ENCODE measurements at regions not wholly inside any gene's neighbourhood (a gene's known extent, or its start where the extent isn't known, plus 50 kb on each side); places are given as distances from the start of the nearest gene placed in this dataset.

DNA sequence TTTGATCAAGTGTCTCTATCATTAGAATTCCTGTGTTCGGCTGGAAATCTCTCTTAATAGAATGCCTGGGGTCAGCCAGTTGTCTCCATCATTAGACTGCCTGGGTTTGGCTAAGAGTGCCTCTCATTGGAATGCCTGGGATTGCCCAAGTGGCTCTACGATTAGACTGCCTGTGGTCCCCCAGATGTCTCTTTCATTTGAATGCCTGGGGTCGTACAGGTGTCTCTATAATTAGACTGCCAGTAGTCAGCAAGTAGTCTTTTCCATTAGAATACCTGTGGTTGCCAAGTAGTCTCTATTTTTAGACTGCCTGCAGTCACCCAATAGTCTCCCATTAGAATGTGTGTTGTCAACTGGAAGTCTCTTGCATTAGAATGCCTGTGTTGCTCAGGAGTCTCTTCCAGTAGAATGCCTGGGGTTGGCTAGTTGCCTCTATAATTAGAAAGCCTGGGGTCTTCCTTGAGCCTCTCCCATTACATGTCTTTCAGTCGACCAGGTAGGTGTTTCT is 1523.2 kb downstream of the UQCRFS1 start:
- no peak for DNase-seq (ENCODE audit: low read depth)

DNA sequence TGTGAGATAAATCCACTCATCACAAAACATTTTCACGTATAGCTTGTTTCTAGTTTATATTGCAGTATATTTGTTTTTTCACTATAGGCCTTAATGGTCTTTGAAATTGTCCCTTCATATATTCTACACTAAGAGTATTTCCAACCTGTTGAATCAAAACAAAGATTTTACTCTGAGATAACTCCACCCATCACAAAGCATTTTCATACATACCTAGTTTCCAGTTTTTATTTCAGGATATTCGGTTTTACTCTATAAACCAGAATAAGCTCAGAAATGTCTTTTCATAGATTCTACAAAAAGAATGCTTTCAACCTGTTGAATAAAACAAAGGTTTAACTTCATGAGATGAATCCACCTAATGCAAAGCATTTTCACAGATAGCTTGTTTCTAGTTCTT is 1528.7 kb downstream of the UQCRFS1 start:
- no peak for DNase-seq (ENCODE audit: low read depth)

DNA sequence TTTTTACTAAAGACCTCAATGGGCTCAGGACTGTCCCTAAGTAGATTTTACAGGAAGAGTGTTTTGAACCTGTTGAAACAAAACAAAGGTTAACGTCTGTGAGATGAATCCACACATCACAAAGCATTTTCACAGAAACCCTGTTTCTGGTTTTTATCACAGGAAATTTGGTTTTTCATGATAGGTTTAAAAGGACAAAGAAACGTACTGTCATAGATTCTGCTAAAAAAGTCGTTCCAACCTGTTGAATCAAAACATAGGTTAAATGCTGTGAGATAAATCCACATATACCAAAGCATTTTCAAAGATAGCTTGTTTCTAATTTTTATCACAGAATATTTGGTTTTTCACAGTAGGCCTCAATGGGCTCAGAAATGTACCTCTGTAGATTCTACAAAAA is 1531.0 kb downstream of the UQCRFS1 start:
- no peak for DNase-seq (ENCODE audit: low read depth)

DNA sequence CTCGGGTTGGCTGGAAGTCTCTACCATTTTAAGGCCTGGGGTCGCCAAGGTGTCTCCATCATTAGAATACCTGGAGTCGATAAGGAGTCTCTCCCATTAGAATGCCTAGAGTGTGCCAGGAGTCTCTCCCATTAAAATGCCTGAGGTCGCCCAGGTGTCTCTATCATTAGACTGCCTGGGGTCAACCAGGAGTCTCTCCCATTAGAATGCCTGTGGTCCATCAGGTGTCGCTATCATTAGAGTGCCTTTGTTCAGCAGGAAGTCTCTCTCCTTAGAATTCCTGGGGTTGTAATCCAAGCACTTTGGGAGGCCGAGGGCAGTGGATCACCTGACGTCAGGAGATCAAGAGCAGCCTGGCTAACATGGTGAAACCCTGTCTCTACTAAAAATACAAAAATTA is 1533.0 kb downstream of the UQCRFS1 start:
- DNase-seq (ENCODE audit: low read depth) = no peak

DNA sequence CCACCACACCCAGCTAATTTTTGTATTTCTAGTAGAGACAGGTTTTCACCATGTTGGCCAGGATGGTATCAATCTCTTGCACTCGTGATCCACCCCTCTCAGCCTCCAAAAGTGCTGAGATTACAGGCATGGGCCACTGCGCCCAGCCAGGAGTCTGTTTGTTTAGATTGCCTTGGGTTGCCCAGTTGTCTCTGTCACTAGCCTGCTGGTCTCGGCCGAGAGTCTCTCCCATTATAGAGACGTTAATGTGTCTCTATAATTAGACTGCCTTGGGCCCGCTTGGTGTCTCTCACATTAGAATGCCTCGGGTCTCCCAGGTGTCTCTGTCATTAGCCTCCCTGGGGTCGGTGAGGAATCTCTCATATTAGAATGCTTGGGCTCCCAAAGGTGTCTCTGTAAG is 1533.6 kb downstream of the UQCRFS1 start:
- DNase-seq (ENCODE audit: low read depth) = no peak

DNA sequence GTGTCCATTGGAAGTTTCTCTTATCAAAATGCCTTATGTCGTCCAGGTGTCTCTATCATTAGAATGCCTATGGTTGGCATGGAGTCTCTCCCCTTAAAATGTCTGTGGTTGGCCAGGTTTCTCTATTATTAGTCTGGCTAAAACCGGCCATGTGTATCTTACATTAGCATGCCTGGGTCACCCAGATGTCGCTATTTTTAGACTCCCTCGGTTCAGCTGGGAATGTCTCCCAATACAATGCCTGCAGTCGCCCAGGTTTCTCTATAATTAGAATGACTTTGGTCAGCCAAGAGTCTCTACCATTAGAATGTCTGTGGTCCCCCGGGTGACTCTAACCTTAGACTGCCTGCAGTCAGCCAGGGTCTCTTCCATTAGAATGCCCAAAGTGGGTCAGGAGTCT is 1536.1 kb downstream of the UQCRFS1 start:
- no peak for DNase-seq (ENCODE audit: low read depth)

DNA sequence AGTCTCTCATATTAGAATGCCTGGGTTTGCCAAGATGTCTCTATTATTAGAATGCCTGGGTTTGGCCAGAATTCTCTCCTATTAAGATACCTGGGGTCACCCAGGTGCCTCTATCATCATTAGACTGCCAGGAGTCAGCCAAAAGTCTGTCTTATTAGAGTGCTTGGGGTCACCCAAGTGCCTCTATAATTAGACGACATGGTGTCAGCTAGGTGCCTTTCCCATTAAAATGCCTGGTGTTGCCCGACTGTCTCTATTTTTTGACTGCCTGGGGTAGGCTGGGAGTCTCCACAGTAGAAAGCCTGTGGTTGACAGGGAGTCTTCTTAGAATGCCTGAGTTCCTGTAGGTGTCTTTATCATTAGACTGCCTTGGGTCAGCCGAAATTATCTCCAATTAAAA is 1536.6 kb downstream of the UQCRFS1 start:
- DNase-seq (ENCODE audit: low read depth) = no peak

DNA sequence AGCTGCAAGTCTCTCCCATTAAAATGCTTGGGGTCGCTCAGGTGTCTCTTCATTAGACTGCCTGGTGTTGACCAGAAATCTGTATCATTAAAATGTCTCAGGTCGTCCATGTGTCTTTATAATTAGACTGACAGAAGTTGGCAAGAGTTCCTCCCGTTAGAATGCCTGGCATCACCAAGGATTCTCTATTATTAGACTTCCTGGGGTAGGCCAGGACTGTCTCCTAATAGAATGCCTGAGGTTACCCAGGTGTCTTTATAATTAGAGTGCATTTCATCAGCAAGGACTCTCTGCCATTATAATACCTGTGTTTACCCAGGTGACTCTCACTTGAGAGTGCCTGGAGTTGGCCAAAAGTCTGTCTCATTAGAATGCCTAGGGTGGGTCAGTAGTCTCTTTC is 1537.2 kb downstream of the UQCRFS1 start:
- no peak for DNase-seq (ENCODE audit: low read depth)

DNA sequence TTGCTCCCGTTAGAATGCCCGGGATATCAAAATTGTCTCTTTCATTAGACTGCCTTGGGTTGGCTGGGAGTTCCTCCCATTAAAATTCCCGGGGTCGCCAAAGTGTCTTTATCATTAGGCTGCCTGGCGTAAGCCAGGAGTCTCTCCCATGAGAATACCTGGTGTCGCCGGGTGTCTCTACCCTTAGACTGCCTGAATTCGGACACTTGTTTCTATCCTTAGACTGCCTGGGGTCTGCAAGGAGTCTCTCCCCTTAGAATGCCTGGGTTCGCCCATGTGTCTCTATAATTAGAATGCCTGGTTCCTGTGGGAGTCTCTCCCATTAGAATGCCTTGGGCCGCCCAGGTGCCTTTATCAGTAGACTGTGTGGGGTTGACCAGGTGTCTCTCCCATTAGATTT is 1538.2 kb downstream of the UQCRFS1 start:
- DNase-seq (ENCODE audit: low read depth) = no peak

DNA sequence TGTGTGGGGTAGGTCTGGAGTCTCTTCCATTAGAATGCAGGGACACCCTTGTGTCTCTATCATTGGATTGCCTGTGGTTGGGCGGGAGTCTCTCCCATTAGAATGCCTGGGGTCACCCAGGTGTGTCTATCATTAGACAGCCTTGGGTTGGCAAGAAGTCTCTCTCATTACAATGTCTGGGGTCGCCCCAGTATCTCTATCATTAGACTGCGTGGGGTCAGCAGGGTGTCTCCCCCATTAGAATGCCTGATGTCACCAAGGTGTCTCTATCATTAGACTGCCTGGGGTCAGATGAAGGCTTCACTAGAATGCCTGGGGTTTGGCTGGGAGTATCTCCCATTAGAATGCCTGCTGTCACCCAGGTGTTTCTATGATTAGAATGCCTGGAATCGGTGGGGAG is 1539.0 kb downstream of the UQCRFS1 start:
- DNase-seq (ENCODE audit: low read depth) = no peak

DNA sequence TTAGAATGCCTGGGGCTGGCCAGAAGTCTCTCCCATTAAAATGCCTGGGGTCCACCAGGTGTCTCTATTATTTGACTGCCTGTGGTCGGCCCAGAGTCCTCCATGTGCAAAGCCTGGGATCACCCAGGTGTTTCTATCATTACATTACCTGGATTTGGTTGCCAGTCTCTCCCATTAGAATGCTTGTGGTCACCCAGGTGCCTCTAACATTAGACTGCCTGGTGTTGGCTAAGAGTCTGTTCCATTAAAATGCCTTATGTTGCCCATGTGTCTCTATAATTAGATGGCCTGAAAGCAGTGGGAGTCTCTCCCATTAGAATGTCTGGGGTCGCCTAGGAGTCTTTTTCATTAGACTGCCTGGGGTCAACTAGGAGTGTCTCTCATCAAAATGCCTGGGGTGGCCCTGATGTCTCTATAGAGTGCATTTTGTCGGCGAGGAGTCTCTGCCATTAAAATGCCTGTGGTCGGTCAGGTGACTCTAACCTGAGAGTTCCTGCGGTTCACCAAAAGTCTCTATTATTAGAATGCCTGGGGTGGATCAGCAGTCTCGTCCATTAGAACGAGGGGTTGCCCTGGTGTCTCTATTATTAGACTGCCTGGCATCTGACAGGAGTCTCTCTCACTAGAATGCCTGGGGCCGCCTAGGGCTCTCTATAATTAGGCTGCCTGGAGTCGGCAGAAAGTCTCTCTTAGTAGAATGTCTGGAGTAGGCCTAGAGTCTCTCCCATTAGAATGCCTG is 1540.5 kb downstream of the UQCRFS1 start:
- no peak for DNase-seq (ENCODE audit: low read depth)

DNA sequence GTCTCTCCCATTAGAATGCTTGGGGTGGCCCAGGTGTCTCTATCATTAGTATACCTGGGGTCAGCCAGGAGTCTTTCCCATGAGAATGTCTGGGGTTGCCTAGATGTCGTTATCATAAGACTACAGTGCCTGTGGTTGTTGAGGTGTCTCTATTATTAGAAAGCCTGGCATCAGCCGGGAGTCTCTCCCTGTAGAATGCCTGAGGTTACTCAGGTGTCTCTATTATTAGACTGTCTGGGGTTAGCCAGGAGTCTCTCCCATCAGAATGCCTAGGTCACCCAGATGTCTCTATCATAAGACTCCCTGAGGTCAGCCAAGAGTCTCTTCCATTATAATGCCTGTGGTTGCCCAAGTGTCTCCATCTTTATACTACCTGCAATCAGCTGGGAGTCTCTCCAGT is 1541.1 kb downstream of the UQCRFS1 start:
- no peak for DNase-seq (ENCODE audit: low read depth)

DNA sequence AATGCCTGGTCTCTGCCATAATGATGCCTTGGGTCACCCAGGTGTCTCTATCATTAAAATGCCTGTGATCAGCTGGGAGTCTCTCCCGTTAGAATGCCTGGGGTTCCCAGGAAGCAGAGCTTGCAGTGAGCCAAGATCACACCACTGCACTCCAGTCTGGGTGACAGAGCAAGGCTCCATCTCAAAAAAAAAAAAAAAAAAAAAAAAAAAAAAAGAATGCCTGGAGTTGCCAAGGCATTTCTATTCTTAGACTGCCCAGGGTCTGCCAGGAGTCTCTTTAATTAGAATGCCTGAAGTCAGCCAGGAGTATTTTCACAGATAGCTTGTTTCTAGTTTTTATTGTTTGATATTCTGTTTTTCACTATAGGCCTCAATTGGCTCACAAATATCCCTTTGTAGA is 1552.5 kb downstream of the UQCRFS1 start:
- no peak for DNase-seq (ENCODE audit: low read depth)

DNA sequence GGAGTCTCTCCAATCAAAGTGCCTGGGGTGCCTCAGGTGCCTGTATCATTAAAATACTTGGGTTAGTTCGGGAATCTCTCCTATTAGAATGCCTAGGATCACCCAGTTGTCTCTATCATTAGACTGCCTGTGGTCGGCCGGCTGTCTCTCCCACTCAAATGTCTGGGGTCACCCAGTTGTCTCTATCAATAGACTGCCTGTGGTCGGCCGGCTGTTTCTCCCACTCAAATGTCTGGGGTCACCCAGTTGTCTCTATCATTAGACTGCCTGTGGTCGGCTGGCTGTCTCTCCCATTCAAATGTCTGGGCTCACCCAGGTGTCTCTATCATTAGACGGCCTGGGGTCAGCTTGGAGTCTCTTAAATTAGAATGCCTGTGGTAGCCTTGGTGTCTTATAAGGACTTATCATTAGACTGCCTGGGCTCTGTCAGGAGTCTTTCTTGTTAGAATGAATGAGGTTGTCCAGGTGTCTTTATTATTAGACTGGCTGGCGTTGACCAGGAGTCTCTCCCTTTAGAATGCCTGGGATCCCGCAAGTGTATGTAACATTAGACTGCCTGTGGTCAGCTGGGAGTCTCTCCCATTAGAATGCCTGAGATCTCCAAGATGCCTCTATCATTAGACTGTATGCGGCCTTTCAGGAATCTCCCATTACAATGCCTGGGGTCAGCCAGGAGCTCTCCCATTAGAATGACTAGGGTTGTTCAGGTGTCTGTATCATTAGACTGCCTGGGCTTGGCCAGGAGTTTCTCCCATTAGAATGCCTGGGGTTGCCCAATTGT is 1555.5 kb downstream of the UQCRFS1 start:
- DNase-seq (ENCODE audit: low read depth) = no peak

DNA sequence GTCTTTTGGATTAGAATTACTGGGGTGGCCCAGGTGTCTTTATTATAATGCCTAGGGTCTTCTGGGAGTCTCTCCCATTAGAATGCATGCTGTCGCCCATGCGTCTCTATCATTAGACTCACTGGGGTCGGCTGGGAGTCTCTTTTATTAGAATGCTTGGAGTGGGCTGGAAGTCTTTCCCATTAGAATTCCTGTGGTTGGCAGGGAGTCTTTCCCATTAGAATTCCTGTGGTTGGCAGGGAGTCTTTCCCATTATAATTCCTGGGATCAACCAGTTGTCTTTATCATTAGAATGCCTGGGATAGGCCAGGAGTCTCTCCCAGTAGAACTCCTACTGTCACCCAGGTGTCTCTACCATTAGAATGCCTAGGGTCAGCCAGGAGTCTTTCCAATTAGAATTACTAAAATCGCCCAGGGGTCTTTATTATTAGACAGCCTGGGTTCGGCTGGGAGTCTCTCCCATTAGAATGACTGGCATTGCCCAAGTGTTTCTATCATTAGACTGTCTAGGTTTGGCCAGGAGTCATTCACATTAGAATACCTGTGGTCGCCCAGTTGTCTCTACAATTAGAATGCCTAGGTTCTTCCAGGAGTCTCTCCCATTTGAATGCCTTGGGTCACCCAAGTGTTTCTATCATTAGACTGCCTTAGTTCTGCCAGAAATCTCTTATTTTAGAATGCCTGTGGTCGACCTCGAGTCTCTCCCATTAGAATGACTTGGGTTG is 1558.5 kb downstream of the UQCRFS1 start:
- no peak for DNase-seq (ENCODE audit: low read depth)

DNA sequence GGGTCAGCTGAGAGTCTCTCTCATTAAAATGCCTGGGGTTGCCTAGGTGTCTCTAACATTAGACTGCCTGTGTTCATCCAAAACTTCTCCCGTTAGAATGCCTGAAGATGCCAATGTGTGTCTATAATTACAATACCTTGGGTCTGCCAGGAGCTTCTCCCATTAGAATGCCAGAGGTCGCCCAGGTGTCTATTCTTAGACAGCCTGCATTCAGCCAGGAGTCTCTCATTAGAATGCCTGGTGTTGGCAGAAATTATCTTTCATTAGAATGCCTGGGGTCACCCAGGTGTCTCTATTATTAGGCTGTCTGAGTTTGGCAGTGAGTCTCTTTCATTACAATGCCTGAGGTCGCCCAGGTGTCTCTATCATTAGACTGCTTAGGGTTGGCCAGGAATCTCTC is 1560.2 kb downstream of the UQCRFS1 start:
- no peak for DNase-seq (ENCODE audit: low read depth)

DNA sequence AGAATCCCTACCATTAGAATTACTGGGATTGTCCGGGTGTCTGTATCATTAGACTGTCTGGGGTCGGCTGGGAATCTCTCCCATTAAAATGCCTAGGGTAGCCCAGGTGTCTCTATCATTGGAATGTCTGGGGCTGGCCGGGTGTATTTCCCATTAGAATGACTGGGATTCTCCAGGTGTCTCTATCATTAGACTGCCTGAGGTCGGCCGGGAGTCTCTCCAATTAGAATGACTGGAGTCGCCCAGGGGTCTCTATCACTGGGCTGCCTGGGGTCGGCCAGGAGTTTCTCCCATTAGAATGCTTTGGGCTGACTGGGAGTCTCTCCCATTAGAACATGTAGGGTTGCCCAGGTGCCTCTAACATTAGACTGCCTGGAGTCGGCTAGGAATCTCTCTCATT is 1560.7 kb downstream of the UQCRFS1 start:
- DNase-seq (ENCODE audit: low read depth) = no peak

DNA sequence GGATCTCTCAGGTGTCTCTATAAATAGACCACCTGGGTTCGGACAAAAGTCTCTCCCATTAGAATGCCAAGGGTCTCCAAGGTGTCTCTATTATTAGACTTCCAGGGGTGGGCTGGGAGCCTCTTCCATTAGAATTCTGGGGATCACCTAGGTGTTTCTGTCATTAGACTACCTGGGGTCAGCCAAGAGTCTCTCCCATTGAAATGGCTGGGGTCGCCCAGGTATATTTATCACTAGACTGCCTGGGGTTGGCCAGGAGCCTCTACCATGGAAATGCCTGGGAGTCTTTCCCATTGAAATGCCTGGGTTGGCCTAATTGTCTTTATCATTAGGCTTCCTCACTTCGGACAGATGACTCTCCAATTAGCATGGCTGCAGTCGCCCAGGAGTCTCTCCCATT is 1565.5 kb downstream of the UQCRFS1 start:
- DNase-seq (ENCODE audit: low read depth) = no peak

DNA sequence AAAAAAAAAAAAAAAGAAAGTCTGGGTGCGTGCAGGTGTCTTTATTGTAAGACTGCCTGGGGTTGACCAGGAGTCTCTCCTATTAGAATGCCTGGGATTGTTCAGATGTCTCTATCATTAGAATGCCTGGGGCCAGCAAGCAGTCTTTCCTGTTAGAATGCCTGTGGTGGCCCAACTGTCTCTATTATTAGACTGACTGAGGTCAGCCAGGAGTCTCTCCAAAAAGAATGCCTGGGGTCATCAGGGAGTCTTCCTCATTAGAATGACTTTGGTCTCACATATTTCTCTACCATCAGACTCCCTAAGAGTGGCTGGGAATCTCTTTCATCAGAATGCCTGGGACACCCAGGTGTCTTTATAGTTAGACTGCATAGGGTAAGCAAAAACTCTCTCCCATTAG is 1577.5 kb downstream of the UQCRFS1 start:
- no peak for DNase-seq (ENCODE audit: low read depth)

DNA sequence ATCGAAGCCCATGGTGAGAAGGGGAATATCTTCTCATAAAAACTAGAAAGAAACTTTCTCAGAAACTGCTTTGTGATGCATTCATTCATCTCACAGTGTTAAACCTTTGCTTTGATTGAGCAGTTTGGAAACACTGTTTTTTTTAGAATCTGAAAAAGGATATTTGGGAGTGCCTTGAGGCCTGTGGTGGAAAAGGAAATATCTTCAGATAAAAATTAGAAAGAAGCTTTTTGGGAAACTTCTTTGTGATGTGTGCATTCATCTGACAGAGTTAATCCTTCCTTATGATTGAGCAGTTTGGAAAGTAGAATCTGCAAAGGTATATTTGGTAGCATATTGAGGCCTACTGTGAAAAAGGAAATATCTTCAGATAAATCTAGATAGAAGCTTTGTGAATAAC is 1594.9 kb downstream of the UQCRFS1 start:
- DNase-seq (ENCODE audit: low read depth) = no peak

DNA sequence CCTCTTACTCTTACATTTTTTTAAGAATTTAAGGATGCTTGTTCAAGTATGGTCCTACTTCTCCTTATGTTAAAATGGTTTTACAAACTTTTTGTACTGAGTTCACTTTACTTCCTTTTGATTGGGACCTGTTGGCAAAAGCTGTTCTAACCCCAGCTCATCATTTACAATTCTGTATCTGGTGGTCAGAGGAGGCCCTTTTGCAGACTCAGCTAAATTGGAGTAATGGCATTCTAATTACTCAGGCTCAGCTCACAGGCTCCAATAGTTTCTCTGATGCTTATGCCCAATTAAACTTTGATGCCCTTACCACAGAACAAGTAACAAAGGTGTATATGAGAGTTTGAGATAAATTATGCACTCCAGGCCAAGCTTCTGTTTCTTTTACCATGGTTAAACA is 1632.0 kb downstream of the UQCRFS1 start:
- no peak for DNase-seq (ENCODE audit: low read depth)
